Esophagus (tissue), 2 donors: ENCODE measurements at regions not wholly inside any gene's neighbourhood (a gene's known extent, or its start where the extent isn't known, plus 50 kb on each side); places are given as distances from the start of the nearest gene placed in this dataset.

ENCODE experiments used
- H3K27ac ChIP-seq, 2 donors: one replicate each; pipeline ENCODE4 v1.5.1; 2013; ENCODE audit warnings: low read depth in 2 of 2, mild to moderate bottlenecking in 2 of 2, inconsistent platforms in 1 of 2, low read length in 1 of 2, moderate library complexity in 1 of 2
- H3K27me3 ChIP-seq, 2 donors: one replicate each; pipeline ENCODE4 v1.6.1; 2013; ENCODE audit warnings: low read length in 2 of 2, control low read depth in 1 of 2, mild to moderate bottlenecking in 1 of 2; ENCODE audit not compliant: insufficient read depth in 2 of 2, control insufficient read depth in 1 of 2
- H3K36me3 ChIP-seq, 2 donors: one replicate each; pipeline ENCODE4 v1.6.1; 2013; ENCODE audit warnings: low read length in 1 of 2; ENCODE audit not compliant: control insufficient read depth in 2 of 2, insufficient read depth in 2 of 2
- H3K4me1 ChIP-seq, 2 donors: one replicate each; pipeline ENCODE4 v1.6.1; 2013; ENCODE audit warnings: low read length in 1 of 2; ENCODE audit not compliant: control insufficient read depth in 2 of 2, insufficient read depth in 2 of 2
- H3K4me3 ChIP-seq, 2 donors: one replicate each; pipeline ENCODE4 v1.5.1; 2013; ENCODE audit warnings: low read length in 2 of 2, mild to moderate bottlenecking in 2 of 2, low read depth in 1 of 2, moderate library complexity in 1 of 2
- H3K9me3 ChIP-seq, 2 donors: one replicate each; pipeline ENCODE4 v1.6.1; 2013; ENCODE audit warnings: mild to moderate bottlenecking in 2 of 2, low read depth in 1 of 2, low read length in 1 of 2, moderate library complexity in 1 of 2; ENCODE audit not compliant: control insufficient read depth in 2 of 2, insufficient read depth in 1 of 2
- WGBS, 2 donors: extraction: QIAGEN DNeasy Blood & Tissue Kit; methylation state at CpG; one replicate each; pipeline ENCODE4 v1.1.7; 2013; 5-methylcytosine and 5-hydroxymethylcytosine counted together
- donor health status: healthy with polysubstance abuse.
- donor health status: Bipolar disorder and iron deficiency.

GRCh38 chr16:55251151-55251550, 72.9 kb upstream of the IRX6 start:
- H3K27me3 ChIP-seq = peaks cover 0 to 5% of the 10 kb centered on the region in 2 donors
- no peaks in the 10 kb centered on the region for H3K36me3 ChIP-seq
- 82 to 90% methylated on average over 2 of the region's 2 CpGs for whole genome bisulfite sequencing, 2 donors
- peaks cover 0 to 2% of the 10 kb centered on the region in 2 donors for H3K9me3 ChIP-seq
- no peak overlapping the region for H3K27ac ChIP-seq
- no peaks in the 10 kb centered on the region for H3K4me1 ChIP-seq
- H3K4me3 ChIP-seq = no peak overlapping the region

- no peaks in the 10 kb centered on the region for H3K4me1 ChIP-seq
- H3K36me3 ChIP-seq = no peaks in the 10 kb centered on the region
- H3K9me3 ChIP-seq = peaks cover 0 to 2% of the 10 kb centered on the region in 2 donors
- H3K4me3 ChIP-seq = no peak overlapping the region
- no peak overlapping the region for H3K27ac ChIP-seq
- peaks cover 0 to 5% of the 10 kb centered on the region in 2 donors for H3K27me3 ChIP-seq
- WGBS, 2 donors = 89 to 90% methylated on average over 1 of the region's 1 CpG
Measured at GRCh38 chr16:55252577-55252976, 71.4 kb upstream of the IRX6 start.

- Histone ChIP-seq H3K4me1 (no peaks in the 10 kb centered on the region), H3K36me3 (no peaks in the 10 kb centered on the region), H3K4me3 (no peak overlapping the region), H3K27me3 (peaks cover 0 to 5% of the 10 kb centered on the region in 2 donors), H3K9me3 (peaks cover 0 to 2% of the 10 kb centered on the region in 2 donors), H3K27ac (no peak overlapping the region)
Measured at GRCh38 chr16:55253987-55254386, 70.0 kb upstream of the IRX6 start.

- Histone ChIP-seq H3K27me3 (no peaks in the 10 kb centered on the region), H3K36me3 (no peaks in the 10 kb centered on the region), H3K4me3 (no peak overlapping the region), H3K9me3 (no peaks in the 10 kb centered on the region), H3K4me1 (no peaks in the 10 kb centered on the region), H3K27ac (no peak overlapping the region)
- 65 to 66% methylated on average over 9 of the region's 9 CpGs for WGBS, 2 donors
Measured at GRCh38 chr16:55255733-55256282, 68.2 kb upstream of the IRX6 start.

- Histone ChIP-seq H3K27me3 (no peaks in the 10 kb centered on the region), H3K9me3 (no peaks in the 10 kb centered on the region), H3K27ac (no peak overlapping the region), H3K4me3 (no peak overlapping the region), H3K4me1 (no peaks in the 10 kb centered on the region), H3K36me3 (no peaks in the 10 kb centered on the region)
- 77 to 84% methylated on average over 20 of the region's 20 CpGs for WGBS, 2 donors
Measured at GRCh38 chr16:55256412-55257016, 67.5 kb upstream of the IRX6 start.

- 31 to 33% methylated on average over 9 of the region's 9 CpGs for WGBS, 2 donors
- H3K36me3 ChIP-seq = no peaks in the 10 kb centered on the region
- H3K4me3 ChIP-seq = no peak overlapping the region
- no peaks in the 10 kb centered on the region for H3K4me1 ChIP-seq
- H3K27ac ChIP-seq = no peak overlapping the region
- no peaks in the 10 kb centered on the region for H3K27me3 ChIP-seq
- no peaks in the 10 kb centered on the region for H3K9me3 ChIP-seq
Measured at GRCh38 chr16:55257966-55258613, 65.9 kb upstream of the IRX6 start.

GRCh38 chr16:55261301-55261700, 62.7 kb upstream of the IRX6 start:
- H3K27me3 ChIP-seq = no peaks in the 10 kb centered on the region
- H3K36me3 ChIP-seq = no peaks in the 10 kb centered on the region
- 81 to 82% methylated on average over 3 of the region's 3 CpGs for WGBS, 2 donors
- no peak overlapping the region for H3K4me3 ChIP-seq
- H3K9me3 ChIP-seq = peaks cover 0 to 2% of the 10 kb centered on the region in 2 donors
- no peak overlapping the region for H3K27ac ChIP-seq
- no peaks in the 10 kb centered on the region for H3K4me1 ChIP-seq

- WGBS, 2 donors = 75 to 83% methylated on average over 10 of the region's 10 CpGs
- Histone ChIP-seq H3K27me3 (no peaks in the 10 kb centered on the region), H3K4me1 (no peaks in the 10 kb centered on the region), H3K27ac (no peak overlapping the region), H3K36me3 (no peaks in the 10 kb centered on the region), H3K4me3 (no peak overlapping the region), H3K9me3 (peaks cover 0 to 2% of the 10 kb centered on the region in 2 donors)
Measured at GRCh38 chr16:55263271-55264250, 60.4 kb upstream of the IRX6 start.

- H3K9me3 ChIP-seq = peaks cover 0 to 2% of the 10 kb centered on the region in 2 donors
- WGBS, 2 donors = 50 to 58% methylated on average over 7 of the region's 7 CpGs
- no peaks in the 10 kb centered on the region for H3K36me3 ChIP-seq
- H3K27me3 ChIP-seq = no peaks in the 10 kb centered on the region
- H3K27ac ChIP-seq = peak overlapping the region in 1 of 2 donors; percentile 17
- H3K4me3 ChIP-seq = no peak overlapping the region
- H3K4me1 ChIP-seq = no peaks in the 10 kb centered on the region
Measured at GRCh38 chr16:55264949-55265348, 59.1 kb upstream of the IRX6 start.
